HG03095 (cell line): ENCODE measurements at regions not wholly inside any gene's neighbourhood (a gene's known extent, or its start where the extent isn't known, plus 50 kb on each side); places are given as distances from the start of the nearest gene placed in this dataset.

ENCODE experiments used
- ATAC-seq: cut with Tn5 transposase; IDR thresholded peaks from one replicate; pipeline ENCODE4 v1.9.1; 2021; ENCODE audit warnings: moderate library complexity; ENCODE audit not compliant: unreplicated experiment

DNA sequence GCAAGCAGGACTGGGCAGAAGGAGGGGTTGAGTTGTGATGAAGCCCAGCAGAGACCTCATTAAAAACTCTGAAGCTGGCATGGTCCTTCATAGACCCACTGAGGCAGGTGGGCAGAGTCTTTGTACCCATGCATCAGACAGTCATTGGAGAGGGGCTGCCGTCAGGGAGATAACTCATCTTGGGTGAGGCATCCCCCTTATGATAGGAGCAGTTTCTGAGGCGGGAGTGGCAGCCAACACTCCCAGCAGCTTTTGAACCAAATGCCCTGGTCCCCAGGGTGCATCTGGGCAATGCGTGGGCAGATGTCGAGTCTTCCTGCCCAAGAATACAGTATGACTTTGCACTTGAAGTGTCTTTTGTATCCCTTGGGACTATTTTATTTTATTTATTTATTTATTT is 68.1 kb downstream of the HTR5A start:
- ATAC-seq, result no peak

DNA sequence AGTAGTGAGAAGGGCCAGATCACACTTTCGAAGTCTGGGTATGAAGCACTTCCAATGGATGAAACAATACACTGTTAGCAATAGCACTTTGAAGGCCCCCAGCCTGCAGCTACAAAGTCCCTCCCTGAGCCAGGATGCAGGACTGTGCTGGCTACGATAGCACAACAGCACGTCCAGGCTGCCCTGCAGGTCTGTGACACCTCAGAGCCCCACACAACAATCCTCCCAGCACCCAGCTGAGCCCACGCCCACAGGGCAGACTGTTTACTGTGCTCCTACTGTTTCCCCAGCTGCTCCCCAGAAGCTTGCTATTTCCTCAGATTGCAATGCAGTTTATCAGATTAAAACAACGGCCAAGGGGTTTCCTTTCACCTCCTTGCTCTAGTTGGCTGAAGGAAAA is 71.4 kb downstream of the HTR5A start:
- ATAC-seq, result no peak

DNA sequence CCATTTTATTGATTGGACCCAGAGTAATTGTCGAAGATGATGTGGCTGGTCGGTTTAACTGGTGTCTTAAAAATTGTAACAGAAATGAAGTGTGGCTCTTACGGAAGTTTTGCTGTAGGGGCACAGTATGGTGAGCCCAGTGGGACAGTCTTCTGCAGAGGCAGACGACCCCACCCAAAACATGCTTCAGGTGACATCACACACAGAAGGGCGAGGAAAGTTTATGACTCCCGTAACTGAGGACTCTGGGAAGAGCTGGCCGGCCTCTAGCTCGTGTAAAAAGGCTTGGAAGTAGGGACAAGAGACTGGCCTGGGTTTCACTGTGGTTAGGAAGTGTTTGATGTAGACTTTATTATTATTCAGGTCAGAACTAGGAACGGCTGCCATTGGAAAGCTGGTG is 73.3 kb downstream of the HTR5A start:
- no peak for ATAC-seq

DNA sequence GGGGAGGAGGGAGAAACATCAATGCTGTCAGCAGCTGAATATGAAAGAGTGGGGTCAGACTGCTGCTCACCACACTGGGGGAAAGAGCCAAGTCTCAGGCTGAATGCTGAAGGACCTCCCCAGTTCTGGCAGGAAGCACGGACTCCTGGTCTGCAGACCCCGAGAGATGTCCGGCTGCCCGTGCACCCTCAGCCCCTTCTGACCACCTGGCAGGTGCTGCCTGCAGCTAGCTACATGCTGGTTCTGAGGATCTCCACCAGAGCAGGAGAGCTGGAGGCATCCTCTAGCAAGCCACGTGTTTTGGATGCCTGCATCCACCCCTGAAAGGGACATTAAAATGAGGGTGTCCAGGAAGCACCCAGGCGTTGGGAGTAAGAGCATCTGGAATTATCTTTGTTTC is 74.2 kb downstream of the HTR5A start:
- no peak for ATAC-seq

DNA sequence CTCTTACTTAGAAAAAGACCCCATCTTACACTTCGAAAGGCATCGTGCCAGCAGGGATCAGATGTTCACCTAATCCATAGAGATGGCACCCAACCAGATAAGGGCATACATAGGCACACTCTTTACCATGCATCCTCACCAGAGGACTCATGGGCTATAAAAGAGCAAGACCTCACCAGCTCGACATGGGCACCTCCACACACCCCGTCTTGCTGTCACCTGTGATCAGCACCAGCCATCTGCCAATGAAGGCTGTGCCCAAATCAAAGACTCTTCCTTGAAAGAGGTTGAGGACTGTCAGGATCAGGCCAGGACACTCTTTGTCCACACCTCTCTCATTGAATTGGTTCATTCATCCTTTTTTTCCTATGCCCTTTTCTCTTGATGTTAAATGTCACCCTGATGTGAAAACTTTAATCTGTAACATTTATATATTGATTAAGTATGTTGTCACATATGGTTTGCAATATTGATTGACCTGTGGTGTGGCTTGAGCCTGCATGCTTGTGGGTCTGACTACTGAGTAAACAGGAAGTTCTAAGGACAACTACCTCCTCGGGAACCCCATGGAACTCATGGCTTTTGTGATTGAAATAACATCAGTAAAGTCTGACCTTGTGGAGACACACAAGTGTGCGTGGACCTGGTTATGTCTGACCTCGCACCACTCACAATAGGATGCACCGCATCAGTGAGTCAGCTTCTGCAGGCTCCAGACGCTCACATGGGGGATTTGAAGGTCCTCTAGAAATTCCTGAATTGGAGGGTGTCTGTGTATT is 75.5 kb downstream of the HTR5A start:
- ATAC-seq, result no peak

DNA sequence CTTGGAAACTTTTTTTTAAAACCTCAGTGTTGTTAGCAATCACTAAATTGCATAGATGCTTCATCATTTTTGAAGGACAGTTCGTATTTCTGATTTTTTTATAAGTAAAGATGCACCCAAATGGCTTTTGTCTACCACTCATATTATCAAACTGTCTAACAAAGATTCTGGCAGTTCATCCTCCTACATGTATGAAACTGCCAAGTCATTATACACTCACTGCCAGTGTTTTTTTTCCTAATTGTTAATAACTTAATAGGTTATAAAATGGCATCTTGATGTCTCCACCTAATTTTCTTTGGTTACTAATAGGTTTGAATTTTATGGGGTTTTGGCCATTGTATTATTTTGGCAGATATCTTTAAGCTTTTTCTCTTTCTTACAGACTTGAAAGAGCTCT is 77.0 kb downstream of the HTR5A start:
- no peak for ATAC-seq

DNA sequence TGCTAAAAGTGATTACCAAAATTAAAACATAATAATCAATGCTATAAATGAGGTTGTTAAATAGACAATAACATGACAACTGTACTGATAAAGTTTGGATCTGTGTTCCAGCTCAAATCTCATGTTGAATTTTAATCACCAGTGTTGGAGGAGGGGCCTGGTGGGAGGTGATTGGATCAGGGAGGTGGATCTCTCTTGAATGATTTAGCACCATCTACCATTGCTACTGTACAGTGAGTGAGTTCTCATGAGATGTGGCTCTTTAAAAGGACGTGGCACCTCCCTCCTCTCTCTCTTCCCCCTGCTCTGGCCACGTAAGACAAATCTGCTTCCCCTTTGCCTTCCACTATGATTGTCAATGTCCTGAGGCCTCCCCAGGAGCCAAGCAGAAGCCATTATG is 77.5 kb downstream of the HTR5A start:
- no peak for ATAC-seq

DNA sequence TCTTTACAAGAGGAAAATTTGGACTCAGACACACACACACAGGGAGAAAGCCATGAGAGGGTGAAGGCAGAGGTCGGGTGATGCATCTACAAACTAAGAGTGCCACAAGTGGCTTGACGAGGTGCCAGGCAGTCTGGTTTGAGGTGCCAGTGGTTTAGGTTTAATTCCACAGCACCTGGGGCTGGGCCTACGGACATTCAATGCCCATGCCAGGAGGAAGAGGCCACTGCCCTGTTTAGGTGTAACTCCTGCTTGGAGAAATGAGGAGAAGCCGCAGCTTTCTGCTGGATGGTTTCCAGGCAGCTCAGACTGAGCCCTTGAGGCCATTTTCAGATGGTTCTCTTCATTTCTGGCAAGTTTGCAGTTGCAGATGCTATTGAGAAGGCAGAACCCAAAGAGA is 83.6 kb downstream of the HTR5A start:
- ATAC-seq, result no peak

DNA sequence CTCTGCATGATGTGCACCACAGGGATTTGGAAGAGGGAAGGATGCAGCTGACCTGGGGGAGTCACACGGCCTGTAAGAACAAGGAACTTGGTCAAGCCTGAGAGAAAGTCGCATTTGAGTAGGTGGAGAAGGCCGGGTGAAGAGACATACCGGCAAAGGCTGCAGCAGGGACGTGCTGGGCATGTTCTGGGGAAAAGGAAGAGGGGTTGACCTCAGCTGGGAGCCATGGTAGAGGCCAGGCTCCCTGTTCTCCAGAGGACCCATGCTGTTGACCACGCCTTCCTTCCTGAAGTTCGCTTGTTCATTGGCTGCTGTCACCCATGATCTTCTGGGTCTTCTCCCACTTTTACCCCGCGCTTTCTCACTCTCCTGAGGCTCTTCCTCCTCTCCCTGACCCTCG is 84.5 kb downstream of the HTR5A start:
- no peak for ATAC-seq

DNA sequence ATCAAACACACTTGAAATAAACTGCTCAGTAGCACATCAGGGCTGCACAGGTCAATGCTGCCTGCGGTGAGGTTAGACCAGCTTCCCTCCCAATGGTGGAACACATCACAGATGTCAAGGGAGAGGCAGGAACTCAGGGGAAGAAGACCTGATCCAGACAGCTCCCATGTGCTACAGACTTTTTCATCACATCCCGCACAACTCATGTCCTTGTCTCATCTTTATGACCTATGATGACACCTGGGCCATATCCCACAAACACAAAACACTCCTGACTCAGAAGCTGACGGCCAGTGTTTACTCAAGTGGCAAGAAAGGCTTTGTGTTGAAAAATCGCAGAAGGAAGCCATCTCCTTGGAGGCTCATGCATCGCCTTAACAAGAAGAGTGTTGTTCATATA is 91.6 kb downstream of the HTR5A start:
- ATAC-seq, result no peak

DNA sequence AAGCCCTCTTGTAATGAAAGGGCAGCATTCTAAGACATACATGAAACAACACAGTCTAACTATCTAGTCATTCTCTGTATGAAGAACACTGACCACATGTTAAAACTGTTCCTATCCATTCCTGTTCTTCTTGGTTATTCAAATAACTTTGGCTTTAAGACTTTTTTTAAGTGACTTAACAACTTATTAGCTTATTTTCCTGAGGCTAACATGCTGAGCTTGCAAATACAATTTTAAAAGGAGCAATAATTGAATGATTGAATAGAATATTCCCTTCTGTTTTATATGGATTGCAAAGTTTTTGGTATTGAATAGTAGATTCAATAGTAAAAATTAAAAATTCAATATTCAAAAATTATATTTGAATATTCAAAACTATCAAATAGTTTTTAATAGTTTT is 92.3 kb downstream of the HTR5A start:
- no peak for ATAC-seq

DNA sequence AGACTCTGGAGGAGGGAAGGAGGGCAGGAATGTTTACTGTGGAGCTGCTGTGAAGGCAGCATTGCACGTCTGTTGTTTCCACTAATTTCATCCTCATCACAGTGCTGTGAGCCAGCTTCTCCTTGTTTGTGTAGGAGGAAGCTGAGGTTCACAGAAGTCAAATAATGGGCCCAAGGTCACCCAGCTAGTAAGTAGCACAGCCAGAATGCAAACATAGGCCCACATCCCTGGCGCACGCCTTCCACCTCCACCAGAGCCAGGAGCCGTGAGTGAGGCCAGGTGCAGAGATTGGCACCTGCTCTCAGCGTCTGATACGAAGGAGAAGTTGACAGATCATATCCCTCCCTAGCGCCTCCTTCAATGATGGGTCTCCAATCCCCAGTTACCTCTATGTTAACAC is 93.6 kb downstream of the HTR5A start:
- ATAC-seq, result no peak

DNA sequence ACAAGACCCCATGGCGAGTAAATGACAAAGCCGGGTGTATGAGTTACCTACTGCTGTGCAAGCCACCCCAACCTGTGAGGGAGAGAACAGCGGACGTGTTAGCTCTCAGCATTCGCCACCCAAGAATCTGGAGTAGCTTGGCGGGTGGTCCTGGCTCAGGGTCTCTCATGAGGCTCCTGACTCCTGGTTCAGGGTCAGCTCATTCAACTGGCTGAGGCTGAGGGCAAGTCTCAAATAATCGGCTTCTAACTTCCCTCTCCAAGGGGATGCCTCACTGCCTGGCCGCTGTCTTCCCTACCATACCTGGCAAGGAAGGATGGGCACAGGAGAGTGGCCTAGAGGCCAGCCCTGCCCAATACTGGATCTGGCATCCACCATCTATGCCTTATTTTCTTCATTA is 94.2 kb downstream of the HTR5A start:
- ATAC-seq, result no peak

DNA sequence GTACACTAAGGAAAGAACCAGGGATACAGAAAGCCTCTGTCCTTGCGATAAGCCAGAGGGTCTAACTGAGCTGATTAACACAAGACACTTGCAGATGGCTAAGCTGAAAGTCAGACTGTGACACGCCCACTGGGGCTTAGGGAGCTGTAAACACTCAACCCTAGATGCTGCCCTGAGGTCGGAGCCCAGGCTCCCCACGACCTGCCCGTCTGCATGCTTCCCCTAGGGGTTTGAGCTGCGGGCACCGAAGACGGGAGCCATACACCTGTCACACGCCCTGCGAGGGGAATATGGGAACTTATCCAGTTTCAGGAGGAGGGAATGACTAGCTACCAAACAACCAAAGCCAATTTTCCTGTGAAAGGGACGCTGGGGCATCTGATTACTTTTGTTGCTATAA is 96.0 kb downstream of the HTR5A start:
- ATAC-seq, result no peak

DNA sequence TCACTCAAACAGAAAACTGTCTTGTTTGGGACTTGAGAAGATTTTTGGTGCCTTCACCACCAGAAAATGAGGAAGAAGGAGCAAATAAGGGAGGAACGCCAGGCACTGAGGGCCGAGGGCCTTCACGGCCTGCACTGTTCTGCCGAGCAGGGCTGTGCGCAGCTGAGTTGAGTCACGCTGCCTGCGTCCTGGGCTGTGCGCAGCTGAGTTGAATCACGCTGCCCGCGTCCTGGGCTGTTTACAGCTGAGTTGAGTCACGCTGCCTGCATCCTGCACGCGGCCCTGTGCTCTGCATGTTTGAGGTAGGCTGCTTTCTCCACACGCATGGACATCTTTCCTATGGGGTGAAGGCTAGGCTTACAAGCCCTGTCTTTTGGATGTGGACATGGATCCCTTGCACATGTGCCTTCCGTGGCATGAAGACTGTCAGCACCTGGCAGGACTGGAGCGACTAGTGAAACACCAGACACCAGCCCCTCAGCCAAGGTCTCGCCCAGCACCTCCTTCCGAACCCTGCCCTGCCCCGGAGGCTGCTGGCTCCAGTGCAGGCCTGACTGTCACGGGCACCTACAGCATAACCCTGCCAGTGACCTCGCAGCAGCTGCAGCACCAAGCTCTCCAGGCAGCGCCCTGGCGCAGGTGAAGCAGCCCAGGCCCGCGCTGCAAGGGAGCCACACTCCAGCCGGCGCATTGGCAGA is 96.7 kb downstream of the HTR5A start:
- ATAC-seq, result peak; percentile 84

DNA sequence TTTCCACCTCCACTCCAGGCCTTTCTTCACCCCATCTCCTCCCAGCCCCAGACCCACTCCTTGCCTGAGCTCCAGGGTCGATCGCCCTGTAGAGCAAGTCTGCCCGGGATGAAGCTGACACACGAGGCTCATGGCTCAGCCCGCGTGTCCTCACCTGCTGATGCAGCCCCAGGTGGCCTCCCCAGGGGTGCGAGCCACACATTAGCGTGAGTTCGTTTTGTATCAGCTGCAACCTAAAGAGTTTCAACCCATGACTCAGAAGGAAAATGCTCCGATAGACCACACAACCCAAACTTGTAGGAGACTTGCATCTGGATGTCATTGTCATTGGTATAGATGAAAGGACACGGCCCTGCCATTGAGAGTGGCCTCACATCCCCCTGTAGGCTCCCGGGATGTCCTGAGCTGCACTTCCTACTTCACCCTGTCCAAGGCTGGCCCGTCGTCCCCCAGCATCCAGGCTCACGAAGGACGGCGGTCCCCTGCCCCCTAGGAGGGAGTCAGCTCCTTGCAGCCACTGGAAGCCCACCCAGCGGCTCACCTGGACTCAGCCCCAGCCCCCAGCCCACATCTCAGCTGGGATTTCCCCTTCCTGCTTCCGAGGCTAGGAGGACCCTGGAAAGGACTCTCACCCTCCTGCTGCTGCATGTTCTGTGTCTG is 97.7 kb downstream of the HTR5A start:
- ATAC-seq, result no peak

DNA sequence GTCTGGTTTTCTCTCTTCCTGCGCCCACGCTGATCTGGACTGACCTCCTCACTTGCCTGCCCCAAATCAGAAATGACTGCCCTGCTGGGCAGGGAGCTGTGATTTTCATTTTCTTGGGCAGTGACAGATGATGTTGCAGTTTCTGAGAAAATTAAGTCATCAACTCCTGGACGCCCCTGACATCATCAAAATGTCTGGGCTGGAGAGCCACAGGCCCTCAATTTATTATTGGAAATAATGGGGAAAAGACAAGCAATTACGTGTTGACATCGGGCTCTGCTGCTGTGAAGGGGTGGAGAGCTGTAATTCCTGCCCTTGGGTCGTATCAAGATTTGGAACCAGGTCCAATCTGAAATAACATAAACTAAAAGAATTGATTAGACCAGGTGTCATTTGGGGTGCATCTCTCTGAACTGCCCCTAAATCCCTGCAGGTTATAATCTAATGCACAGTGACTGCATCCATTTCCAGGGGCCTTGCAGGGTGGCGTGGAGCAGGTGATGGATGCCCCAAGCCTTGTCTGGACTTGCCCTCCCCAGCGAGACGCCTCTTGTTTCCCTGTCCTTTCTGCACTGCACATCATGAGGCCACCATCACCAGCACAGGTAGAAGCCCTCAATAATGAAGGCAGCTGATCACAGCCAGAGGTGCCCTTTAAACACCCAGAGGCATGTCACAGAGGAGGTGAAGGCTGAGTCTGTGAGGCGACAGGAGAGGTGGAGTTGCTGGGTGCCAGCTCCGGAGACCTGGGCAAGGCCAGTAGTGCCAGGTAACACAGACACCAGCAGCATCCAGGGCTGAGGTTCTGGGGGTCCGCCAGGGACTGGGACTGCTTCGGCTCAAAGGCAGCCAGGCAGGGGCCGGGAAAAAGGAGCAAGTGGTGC is 98.7 kb downstream of the HTR5A start:
- ATAC-seq, result no peak

DNA sequence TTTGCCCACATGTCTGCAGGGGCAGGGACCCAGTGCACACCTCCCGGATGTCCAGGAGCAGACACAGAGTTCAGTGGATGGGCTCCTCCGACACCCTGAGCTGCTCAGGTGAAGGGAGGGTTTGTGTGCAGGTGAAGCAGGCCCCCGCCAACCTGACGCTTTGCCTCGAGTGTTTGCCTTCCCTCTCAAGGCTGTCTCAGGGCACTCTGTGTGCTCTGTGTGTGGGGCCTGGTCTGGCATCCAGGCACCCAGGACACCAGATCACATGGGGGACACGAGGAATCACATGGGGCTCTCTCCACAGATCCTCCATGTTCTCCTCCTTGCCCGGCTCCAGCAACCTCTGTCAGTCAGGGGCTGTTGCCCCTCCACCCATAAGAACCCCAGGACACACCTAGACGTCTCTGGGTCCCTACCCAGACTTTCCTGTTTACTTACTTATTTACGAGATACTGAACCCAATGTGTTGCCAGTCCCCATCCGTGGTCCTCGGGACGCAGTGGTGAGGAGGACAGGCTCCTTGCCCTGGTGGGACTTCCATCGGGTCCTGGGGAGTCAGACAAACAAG is 99.5 kb downstream of the HTR5A start:
- no peak for ATAC-seq

DNA sequence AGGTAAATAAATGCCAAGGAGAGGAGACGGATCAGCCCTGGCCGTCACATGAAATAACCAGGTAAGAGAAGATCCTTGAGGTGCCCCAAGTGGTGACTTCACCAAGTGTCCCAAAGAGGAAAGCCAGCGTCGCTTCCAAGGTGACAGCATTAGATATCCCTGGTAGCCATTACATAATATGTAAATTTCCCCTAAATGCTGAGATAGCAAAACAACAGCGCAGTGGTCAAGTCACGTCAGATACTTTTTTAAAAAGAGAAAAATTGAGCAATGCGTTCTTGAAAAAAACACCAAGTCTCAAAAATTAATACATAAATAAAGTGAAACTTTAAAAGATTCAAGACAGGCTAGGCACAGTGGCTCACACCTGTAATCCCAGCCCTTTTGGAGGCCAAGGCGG is 100.2 kb downstream of the HTR5A start:
- ATAC-seq, result no peak

DNA sequence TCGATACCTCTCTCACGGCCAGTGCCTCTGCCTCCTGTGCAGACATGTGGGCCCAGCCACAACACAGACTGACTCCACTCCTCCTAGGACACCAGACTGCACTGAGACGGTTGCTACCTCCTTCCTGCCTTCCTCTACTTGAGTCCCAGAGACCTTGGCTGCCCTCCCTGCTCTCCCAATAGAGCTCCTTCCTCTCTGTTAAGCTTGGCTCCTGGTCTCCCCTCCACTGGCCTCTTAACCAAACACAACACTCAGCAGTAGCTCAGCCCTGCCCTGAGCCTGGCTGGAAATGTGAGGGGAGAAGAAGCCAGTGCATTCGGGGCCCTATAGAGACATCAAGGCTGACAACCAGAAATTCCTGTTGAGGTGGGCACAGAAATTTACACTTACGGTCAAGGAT is 102.0 kb downstream of the HTR5A start:
- ATAC-seq, result no peak

DNA sequence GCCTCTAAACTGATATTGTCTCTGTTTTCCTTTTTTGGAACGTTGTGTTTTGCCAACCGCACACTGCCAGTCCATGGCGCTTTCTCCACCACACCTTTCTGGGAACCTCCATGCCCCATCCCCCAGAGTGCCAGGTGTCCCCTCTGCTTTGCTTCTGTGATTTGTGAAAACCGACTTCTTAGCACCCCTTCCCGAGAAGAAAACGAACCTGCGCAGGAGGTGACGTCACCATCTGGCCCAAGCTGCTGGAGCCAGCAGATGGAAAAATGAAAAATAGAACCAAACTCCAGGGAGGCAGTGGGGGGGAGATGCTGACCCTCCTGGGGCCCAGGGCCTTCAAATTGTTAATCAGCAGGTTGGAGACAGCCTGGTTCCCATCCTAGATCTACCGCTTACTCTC is 103.8 kb downstream of the HTR5A start:
- no peak for ATAC-seq
